DMS153 treated with DMSO at 0.1 percent for 48 hours (cell line): ENCODE measurements at regions not wholly inside any gene's neighbourhood (a gene's known extent, or its start where the extent isn't known, plus 50 kb on each side); places are given as distances from the start of the nearest gene placed in this dataset.
"Not testable (repeated sequence)": the region's sequence is repeated elsewhere in the genome, so short reads cannot be mapped to it uniquely, and the experiment has no call there.

Experiments
- DNase-seq: peaks from one replicate; lab custom pipeline; 2025; ENCODE audit not compliant: unreplicated experiment; lab: John Stamatoyannopoulos, UW

DNA sequence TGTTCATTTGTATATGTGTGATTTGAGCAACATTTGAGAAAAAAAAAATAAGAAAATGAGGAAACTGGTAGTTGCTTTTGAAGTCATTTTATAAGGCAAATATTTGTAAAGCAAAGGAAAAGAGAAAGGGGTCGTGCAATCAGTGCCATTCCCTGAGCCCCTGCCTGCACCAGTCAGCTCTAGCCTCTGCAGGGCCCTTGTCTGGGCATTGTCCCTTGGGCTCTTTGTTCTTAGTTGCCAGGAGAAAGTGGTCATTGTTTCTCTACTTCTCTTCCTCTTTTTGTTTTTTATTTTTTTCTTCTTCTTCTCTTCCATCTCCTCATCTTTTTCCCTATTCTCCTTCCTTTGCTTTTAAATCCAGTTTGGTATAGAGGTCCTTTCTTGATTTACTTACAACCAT, 175.3 kb upstream of the CREB1 start:
- DNase-seq, result no peak

GRCh38 chr2:207356567-207356966, 173.2 kb upstream of the CREB1 start:
- DNase-seq, result no peak

- DNase-seq, result no peak
Measured at GRCh38 chr2:207357216-207357615, 172.5 kb upstream of the CREB1 start.

DNA sequence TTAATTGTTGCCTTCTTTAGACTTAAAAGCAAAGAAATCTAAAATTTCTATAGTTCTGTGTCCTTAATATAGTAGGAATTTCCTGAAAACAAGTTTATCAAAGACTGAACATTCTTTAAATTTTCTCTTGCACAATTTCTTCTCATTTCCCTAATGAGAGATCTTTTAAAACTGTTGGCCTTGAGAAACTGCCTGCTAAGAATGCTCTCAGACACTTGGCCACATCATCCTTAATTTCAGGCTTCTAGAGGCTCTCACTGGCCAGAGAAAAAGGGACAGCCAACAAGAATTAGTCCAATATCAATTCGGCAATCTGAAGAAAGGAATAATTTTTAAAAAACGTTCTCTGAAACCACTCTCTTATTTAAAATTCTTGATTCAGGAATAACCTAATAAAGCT, 167.0 kb upstream of the CREB1 start:
- no peak for DNase-seq

DNA sequence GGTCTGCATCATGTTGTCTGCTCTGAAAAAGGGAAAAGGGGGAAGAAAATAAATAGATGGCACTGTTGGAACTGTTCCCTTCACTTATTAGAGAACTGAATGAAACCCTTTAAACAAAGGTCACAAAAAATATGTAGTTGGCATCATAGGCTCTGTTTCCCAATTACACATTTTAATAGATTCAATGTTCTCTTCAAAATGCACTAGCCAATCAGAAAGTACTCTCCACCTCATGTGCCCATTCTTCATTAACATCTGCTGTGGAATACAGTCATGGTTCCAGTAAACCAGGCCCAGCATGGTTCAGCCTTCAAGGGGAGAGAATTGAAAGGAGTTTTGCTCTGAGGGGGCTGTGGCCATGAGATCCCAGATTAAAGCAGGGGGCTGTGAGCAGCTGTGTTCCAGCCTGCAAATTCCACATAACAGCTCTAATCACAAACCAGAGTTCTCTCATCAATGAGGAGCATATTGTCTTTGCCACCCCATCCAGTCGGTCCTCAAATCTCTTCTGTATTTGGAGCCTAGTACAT, 165.9 kb upstream of the CREB1 start:
- DNase-seq, result no peak

- no peak for DNase-seq
Measured at GRCh38 chr2:207370646-207371045, 159.1 kb upstream of the CREB1 start.

GRCh38 chr2:207371877-207372276, 157.9 kb upstream of the CREB1 start:
- DNase-seq, result no peak

DNA sequence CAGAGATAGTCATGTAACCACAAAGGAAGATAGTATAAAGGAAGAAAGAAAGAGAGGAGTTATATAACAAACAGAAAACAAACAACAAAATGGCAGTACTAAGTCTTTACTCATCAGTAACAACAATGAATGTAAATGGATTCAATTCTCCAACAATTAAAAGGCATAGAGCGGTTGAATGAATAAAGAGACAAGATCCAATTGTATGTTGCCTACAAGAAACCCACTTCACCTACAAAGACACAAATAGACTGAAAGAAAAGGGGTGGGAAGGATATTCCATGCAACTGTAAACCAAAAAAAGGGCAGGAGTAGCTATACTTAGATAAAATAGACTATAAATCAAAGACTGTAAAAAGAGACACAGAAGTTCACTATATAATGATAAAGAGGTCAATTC, 157.3 kb upstream of the CREB1 start:
- DNase-seq, result no peak

DNA sequence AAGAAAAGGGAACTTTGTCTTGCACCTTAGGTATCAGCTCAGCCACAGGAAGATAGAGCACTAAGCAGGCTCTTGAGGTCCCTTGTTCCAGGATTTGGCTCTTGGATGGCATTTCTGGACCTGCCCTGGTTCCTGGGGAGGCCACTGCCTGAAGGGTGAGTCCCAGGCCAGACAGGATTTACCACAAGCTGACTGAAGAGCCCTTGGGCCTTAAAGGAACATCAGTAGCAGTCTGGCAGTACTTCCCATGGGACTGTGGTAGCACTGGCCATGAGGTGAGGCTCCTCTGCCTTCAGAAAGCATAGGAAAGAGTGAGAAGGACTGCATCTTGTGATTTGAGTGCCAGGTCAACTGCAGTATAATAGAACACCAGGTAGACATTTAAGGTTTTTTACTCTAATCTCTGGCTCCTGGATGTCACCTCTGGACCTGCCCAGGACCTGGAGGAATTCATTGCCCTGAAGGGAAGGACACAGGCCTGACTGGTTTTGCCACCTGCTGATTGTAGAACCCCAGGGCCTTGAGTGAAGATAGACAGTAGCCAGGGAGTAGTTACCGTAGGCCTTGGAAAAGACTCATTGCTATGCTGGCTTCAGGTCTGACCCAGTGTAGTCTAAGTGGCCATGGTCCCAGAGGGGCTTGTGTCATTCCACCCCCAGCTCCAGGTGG, 154.4 kb upstream of the CREB1 start:
- no peak for DNase-seq

DNA sequence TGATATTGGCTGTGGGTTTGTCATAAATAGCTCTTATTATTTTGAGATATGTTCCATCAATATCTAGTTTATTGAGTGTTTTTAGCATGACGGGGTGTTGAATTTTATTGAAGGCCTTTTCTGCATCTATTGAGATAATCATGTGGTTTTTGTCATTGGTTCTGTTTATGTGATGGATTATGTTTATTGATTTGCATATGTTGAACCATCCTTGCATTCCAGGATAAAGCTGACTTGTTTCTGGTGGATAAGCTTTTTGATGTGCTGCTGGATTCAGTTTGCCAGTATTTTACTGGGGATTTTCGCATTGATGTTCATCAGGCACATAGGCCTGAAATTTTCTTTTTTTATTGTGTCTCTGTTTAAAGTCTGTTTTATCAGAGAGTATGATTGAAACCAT, 151.1 kb upstream of the CREB1 start:
- DNase-seq, result not testable (repeated sequence)

DNA sequence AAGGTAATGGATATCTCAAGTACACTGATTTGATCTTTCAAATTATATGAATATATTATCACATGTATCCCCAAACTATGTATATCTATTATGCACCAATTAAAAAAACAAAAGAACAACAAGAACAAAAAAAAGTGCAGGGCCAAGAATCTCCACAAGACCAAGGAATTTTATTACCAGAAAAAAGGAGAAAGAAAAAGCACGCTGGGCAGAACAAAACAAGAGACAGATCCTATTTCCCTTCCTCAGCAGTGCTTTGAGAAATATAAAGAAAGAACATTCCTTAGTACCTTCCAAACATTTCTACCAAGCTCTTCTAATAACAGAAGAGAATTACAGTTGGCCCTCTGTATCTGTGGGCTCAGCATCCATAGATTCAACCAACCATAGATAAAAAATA, 144.7 kb upstream of the CREB1 start:
- no peak for DNase-seq

GRCh38 chr2:207385903-207386302, 143.9 kb upstream of the CREB1 start:
- DNase-seq, result no peak

DNA sequence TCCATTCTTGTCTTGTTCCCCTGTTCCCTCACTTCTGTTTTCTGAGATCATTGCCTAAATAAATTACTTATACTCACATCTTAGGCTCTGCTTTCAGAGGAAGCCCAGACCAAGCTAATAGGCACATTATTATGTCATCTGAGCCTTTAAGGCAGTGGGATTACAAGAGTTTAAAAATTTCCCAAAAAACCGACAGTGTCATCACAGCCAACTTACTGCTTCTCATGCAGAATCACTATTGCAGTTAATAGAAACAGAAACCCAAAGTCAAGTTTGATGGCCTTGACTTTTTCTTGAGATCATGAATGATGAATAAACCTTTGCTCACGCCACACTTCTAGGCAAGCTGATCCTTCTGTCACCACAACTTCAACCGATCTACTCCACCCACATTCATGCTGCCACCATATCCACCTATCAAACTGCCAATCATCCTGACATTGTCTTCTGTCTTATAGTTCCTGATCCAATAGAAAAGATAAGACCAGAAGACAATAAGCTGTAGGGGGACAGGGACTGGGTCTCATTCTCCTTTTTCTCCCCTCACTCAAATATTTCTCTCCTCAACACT, 142.7 kb upstream of the CREB1 start:
- no peak for DNase-seq

DNA sequence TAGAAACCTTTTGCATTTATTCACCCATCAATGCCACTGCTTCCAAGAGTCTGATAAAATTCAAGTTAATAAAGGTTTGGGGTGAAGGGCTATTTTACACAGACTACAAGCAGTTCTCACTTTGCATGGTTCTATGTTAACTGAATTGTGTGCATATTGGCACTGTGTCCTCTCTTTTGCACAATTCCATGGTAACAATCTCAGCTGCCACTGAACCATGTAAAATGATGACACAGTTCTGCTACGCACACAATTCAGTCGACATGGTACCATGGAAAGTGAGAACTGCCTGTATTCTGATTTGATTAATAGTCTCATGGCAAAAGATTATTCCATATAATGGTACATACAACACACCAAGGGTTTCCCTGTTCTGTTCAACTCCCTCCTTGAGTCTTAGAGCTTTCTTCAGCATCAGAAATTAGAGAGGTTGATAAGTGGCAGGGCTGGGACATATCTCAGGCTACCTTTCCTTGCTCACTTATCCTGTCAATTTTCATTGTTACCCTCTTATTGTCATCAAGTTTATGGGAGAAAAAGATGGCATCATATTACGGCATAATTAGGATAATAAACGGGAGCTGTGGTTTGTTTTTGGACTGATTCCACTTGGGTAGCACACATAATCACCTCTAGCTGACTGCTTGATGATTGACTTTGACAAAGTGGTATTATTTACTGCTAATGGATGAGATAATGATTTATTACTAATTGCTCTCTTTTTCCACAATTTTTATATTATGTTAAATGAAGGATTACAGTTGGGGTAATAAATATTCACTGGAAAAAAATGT, 139.3 kb upstream of the CREB1 start:
- DNase-seq, result no peak

- no peak for DNase-seq
Measured at GRCh38 chr2:207394203-207394781, 135.5 kb upstream of the CREB1 start.

DNA sequence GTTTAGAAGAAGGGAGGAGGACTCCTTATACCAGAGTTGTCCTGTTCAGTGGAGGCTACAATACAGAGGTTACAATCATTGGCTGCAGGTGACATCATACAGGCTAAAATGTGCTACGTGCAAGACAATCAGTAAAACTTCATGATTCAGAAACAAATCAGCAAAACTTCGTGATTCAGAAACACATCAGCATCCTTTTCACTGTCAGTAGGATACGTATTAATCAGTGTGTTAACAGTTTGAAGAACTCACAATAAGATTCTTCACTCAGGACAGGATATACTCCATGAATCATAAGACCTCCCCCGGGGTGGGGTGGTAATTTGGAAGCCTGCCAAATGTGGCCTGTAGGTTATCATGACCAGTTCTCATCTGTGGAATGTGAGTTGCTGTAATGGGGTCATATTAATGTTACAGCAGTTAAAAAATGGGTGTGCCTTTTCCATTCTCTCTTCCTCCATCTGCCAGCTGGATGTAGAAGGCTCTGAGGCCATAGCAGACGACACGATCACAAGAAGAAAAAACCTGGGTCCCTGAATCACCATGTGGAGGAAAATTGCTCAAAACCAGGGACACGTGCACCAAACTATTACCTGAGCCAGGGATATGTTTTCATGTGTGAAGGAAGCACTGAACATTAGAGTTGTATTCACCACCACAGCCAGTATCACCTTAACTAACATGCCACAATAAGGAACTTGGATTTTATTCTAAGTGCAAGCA, 134.8 kb upstream of the CREB1 start:
- DNase-seq, result no peak

GRCh38 chr2:207395535-207396251, 134.1 kb upstream of the CREB1 start:
- DNase-seq, result no peak

DNA sequence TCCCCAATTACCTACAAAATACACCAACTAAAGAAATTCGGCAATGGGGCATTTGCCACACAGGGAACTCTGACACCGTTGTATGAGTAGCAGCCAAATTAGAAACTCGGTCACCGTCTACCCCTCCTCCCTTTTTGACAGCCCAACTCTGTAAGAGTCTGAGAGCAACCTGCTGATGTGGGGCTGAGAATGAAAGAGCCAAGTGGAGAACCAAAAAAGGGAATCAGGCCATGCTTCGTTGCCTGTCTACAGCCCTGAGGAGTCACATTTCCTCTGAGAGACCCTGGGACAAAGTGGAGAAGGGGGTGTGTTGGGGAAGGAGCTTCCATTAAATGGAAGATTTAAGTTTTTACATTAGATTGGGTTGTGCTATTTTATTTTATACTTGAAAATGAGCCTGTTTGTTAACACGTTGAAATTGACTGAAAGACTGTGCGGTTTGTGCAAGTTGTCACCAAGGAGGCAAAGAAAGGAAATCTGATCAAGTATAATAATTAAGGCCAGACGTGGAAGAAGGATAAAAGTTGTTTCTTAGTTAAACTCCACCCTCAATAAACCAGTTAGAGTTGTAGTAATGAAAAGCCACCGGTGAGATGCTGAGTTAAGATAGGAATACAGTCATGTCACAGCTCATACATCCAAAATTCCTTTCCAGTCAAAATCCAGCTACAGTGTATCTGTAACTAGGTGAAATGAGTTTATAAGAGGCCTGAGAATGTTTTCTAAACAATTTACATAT, 131.7 kb upstream of the CREB1 start:
- DNase-seq, result no peak

DNA sequence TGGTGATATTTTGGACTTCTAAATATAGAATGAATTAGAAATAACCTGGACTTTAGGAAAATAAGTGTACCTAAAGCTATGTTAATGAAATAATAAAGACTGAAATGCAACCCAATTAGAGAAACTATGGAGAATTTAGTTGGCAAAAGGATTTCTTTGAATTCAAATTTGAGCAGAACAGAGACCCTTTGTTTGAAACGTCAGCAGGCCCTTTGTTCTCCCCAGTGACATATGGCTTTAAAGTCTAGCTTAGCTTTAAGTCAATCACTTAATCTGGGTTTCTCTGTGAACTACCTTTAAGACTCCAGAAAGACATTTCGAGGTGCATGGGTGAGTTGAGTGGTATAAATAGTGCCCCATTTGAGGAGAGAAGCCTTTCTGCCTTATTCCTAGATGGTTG, 130.5 kb upstream of the CREB1 start:
- no peak for DNase-seq

DNA sequence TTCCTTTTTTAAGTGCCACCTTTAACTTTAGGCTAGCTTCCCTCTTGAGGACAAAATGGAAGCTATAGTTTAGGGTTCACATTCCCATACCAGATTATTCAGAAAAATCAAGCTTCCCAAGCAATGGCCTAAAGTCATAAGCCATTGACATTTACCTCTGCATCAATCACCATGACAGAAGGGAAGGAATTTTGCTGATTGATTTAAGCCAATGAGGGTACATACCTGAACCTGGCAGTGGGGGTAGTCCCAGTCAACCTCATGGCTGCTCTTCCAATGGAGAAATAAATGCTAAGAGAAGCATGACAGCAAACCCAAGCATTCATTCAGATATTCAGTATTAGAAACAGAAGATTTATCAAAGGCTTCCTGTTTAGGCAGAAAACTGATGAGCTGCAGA, 128.4 kb upstream of the CREB1 start:
- no peak for DNase-seq
